Uterus (tissue), 2 donors: ENCODE measurements at regions not wholly inside any gene's neighbourhood (a gene's known extent, or its start where the extent isn't known, plus 50 kb on each side); places are given as distances from the start of the nearest gene placed in this dataset.

Source experiments
- POLR2A ChIP-seq, 2 donors: fragments of 450-650 bp; IDR thresholded peaks; one replicate each; pipeline ENCODE4 v1.6.1; 2016; ENCODE audit warnings: antibody characterized with exemption in 2 of 2, mild to moderate bottlenecking in 1 of 2, moderate library complexity in 1 of 2
- TF ChIP-seq, protein P1 (sequence below), 4 experiments: fragments of 200-600 bp in 2 of 4; fragments of 450-650 bp in 2 of 4; sonication (generic) in 2 of 4; IDR thresholded peaks; one replicate each; pipeline ENCODE4 v1.5.1; 2016 to 2019; ENCODE audit warnings: antibody characterized with exemption in 4 of 4, mild to moderate bottlenecking in 2 of 4, moderate library complexity in 1 of 4

DNA sequence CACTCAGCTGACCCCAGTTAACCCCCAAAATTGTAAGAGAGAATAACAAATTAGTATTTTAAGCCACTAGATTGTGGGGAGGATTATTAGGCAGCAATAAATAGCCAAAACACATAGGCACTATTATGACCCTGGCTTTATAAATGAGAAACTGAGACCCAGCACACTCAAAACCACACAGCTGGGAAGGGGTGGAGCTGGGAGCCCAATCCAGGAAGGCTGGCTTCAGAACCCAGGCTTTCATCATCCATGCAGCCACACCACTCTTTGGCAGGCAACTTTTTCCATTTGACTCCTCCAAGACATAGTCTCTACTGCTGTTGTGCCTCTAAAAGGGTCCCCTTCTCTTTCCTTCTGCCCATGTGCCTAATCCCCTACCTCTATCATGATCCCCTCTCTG, 253.8 kb downstream of the DHX15 start:
- TF ChIP-seq, protein P1, sequence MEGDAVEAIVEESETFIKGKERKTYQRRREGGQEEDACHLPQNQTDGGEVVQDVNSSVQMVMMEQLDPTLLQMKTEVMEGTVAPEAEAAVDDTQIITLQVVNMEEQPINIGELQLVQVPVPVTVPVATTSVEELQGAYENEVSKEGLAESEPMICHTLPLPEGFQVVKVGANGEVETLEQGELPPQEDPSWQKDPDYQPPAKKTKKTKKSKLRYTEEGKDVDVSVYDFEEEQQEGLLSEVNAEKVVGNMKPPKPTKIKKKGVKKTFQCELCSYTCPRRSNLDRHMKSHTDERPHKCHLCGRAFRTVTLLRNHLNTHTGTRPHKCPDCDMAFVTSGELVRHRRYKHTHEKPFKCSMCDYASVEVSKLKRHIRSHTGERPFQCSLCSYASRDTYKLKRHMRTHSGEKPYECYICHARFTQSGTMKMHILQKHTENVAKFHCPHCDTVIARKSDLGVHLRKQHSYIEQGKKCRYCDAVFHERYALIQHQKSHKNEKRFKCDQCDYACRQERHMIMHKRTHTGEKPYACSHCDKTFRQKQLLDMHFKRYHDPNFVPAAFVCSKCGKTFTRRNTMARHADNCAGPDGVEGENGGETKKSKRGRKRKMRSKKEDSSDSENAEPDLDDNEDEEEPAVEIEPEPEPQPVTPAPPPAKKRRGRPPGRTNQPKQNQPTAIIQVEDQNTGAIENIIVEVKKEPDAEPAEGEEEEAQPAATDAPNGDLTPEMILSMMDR (IDR thresholded peaks at IDR 0.05), result no peak
- no peak for TF ChIP-seq POLR2A (IDR thresholded peaks at IDR 0.05)
